ENCODE measurements at regions not wholly inside any gene's neighbourhood (a gene's known extent, or its start where the extent isn't known, plus 50 kb on each side); places are given as distances from the start of the nearest gene placed in this dataset.

GRCh38 chr11:80512491-80512890, 1071.7 kb upstream of the TENM4 start:
- Histone ChIP-seq H3K4me3 (ENCODE audit: low read length) (no peak overlapping the region), H3K9me3 (ENCODE audit: control insufficient read depth, low read length) (peaks cover 7% of the 10 kb centered on the region), H3K36me3 (ENCODE audit: control insufficient read depth, insufficient read depth, low read length, severe bottlenecking) (no peaks in the 10 kb centered on the region), H3K9ac (ENCODE audit: low read length) (no peak overlapping the region), H3K4me1 (ENCODE audit: control insufficient read depth, insufficient read depth, low read length) (no peaks in the 10 kb centered on the region), H3K27me3 (replicated peaks; ENCODE audit: control insufficient read depth, insufficient read depth, low read length) (no peaks in the 10 kb centered on the region)
- no peak for DNase-seq (ENCODE audit: low read depth)

- H3K9me3 ChIP-seq (ENCODE audit: control insufficient read depth, low read length) = peaks cover 7% of the 10 kb centered on the region
- H3K9ac ChIP-seq (ENCODE audit: low read length) = no peak overlapping the region
- no peaks in the 10 kb centered on the region for H3K27me3 ChIP-seq (replicated peaks; ENCODE audit: control insufficient read depth, insufficient read depth, low read length)
- no peak overlapping the region for H3K4me3 ChIP-seq (ENCODE audit: low read length)
- DNase-seq (ENCODE audit: low read depth) = no peak
- no peaks in the 10 kb centered on the region for H3K4me1 ChIP-seq (ENCODE audit: control insufficient read depth, insufficient read depth, low read length)
- H3K36me3 ChIP-seq (ENCODE audit: control insufficient read depth, insufficient read depth, low read length, severe bottlenecking) = no peaks in the 10 kb centered on the region
Measured at GRCh38 chr11:80505771-80506170, 1064.9 kb upstream of the TENM4 start.

GRCh38 chr11:80503990-80504389, 1063.2 kb upstream of the TENM4 start:
- Histone ChIP-seq H3K36me3 (ENCODE audit: control insufficient read depth, insufficient read depth, low read length, severe bottlenecking) (no peaks in the 10 kb centered on the region), H3K4me1 (ENCODE audit: control insufficient read depth, insufficient read depth, low read length) (no peaks in the 10 kb centered on the region), H3K9me3 (ENCODE audit: control insufficient read depth, low read length) (peaks cover 4% of the 10 kb centered on the region), H3K9ac (ENCODE audit: low read length) (no peak overlapping the region), H3K27me3 (replicated peaks; ENCODE audit: control insufficient read depth, insufficient read depth, low read length) (no peaks in the 10 kb centered on the region), H3K4me3 (ENCODE audit: low read length) (no peak overlapping the region)
- no peak for DNase-seq (ENCODE audit: low read depth)

- H3K36me3 ChIP-seq (ENCODE audit: control insufficient read depth, insufficient read depth, low read length, severe bottlenecking) = no peaks in the 10 kb centered on the region
- H3K27me3 ChIP-seq (replicated peaks; ENCODE audit: control insufficient read depth, insufficient read depth, low read length) = no peaks in the 10 kb centered on the region
- H3K4me1 ChIP-seq (ENCODE audit: control insufficient read depth, insufficient read depth, low read length) = no peaks in the 10 kb centered on the region
- no peak overlapping the region for H3K9ac ChIP-seq (ENCODE audit: low read length)
- no peaks in the 10 kb centered on the region for H3K9me3 ChIP-seq (ENCODE audit: control insufficient read depth, low read length)
- no peak for DNase-seq (ENCODE audit: low read depth)
- no peak overlapping the region for H3K4me3 ChIP-seq (ENCODE audit: low read length)
Measured at GRCh38 chr11:80502511-80502910, 1061.7 kb upstream of the TENM4 start.

- Histone ChIP-seq H3K9me3 (ENCODE audit: control insufficient read depth, low read length) (peaks cover 24% of the 10 kb centered on the region), H3K36me3 (ENCODE audit: control insufficient read depth, insufficient read depth, low read length, severe bottlenecking) (no peaks in the 10 kb centered on the region), H3K9ac (ENCODE audit: low read length) (no peak overlapping the region), H3K4me3 (ENCODE audit: low read length) (no peak overlapping the region), H3K4me1 (ENCODE audit: control insufficient read depth, insufficient read depth, low read length) (no peaks in the 10 kb centered on the region), H3K27me3 (replicated peaks; ENCODE audit: control insufficient read depth, insufficient read depth, low read length) (no peaks in the 10 kb centered on the region)
- DNase-seq (ENCODE audit: low read depth) = no peak
Measured at GRCh38 chr11:80495116-80495515, 1054.3 kb upstream of the TENM4 start.

- no peaks in the 10 kb centered on the region for H3K27me3 ChIP-seq (replicated peaks; ENCODE audit: control insufficient read depth, insufficient read depth, low read length)
- no peaks in the 10 kb centered on the region for H3K4me1 ChIP-seq (ENCODE audit: control insufficient read depth, insufficient read depth, low read length)
- no peak for DNase-seq (ENCODE audit: low read depth)
- H3K4me3 ChIP-seq (ENCODE audit: low read length) = no peak overlapping the region
- H3K9ac ChIP-seq (ENCODE audit: low read length) = no peak overlapping the region
- H3K36me3 ChIP-seq (ENCODE audit: control insufficient read depth, insufficient read depth, low read length, severe bottlenecking) = no peaks in the 10 kb centered on the region
- H3K9me3 ChIP-seq (ENCODE audit: control insufficient read depth, low read length) = peaks cover 3% of the 10 kb centered on the region
Measured at GRCh38 chr11:80487952-80488351, 1047.1 kb upstream of the TENM4 start.

- Histone ChIP-seq H3K9me3 (ENCODE audit: control insufficient read depth, low read length) (no peaks in the 10 kb centered on the region), H3K9ac (ENCODE audit: low read length) (no peak overlapping the region), H3K36me3 (ENCODE audit: control insufficient read depth, insufficient read depth, low read length, severe bottlenecking) (no peaks in the 10 kb centered on the region), H3K4me1 (ENCODE audit: control insufficient read depth, insufficient read depth, low read length) (no peaks in the 10 kb centered on the region), H3K4me3 (ENCODE audit: low read length) (no peak overlapping the region), H3K27me3 (replicated peaks; ENCODE audit: control insufficient read depth, insufficient read depth, low read length) (no peaks in the 10 kb centered on the region)
- DNase-seq (ENCODE audit: low read depth) = no peak
Measured at GRCh38 chr11:80486678-80487077, 1045.8 kb upstream of the TENM4 start.

GRCh38 chr11:80477178-80477577, 1036.3 kb upstream of the TENM4 start:
- H3K4me3 ChIP-seq (ENCODE audit: low read length) = no peak overlapping the region
- no peaks in the 10 kb centered on the region for H3K9me3 ChIP-seq (ENCODE audit: control insufficient read depth, low read length)
- no peak for DNase-seq (ENCODE audit: low read depth)
- H3K9ac ChIP-seq (ENCODE audit: low read length) = no peak overlapping the region
- H3K4me1 ChIP-seq (ENCODE audit: control insufficient read depth, insufficient read depth, low read length) = no peaks in the 10 kb centered on the region
- no peaks in the 10 kb centered on the region for H3K36me3 ChIP-seq (ENCODE audit: control insufficient read depth, insufficient read depth, low read length, severe bottlenecking)
- no peaks in the 10 kb centered on the region for H3K27me3 ChIP-seq (replicated peaks; ENCODE audit: control insufficient read depth, insufficient read depth, low read length)

GRCh38 chr11:80473562-80473961, 1032.7 kb upstream of the TENM4 start:
- DNase-seq (ENCODE audit: low read depth) = no peak
- Histone ChIP-seq H3K36me3 (ENCODE audit: control insufficient read depth, insufficient read depth, low read length, severe bottlenecking) (no peaks in the 10 kb centered on the region), H3K4me3 (ENCODE audit: low read length) (no peak overlapping the region), H3K27me3 (replicated peaks; ENCODE audit: control insufficient read depth, insufficient read depth, low read length) (no peaks in the 10 kb centered on the region), H3K4me1 (ENCODE audit: control insufficient read depth, insufficient read depth, low read length) (no peaks in the 10 kb centered on the region), H3K9ac (ENCODE audit: low read length) (no peak overlapping the region), H3K9me3 (ENCODE audit: control insufficient read depth, low read length) (no peaks in the 10 kb centered on the region)

GRCh38 chr11:80469871-80470270, 1029.0 kb upstream of the TENM4 start:
- Histone ChIP-seq H3K4me1 (ENCODE audit: control insufficient read depth, insufficient read depth, low read length) (no peaks in the 10 kb centered on the region), H3K9ac (ENCODE audit: low read length) (no peak overlapping the region)

GRCh38 chr11:80466570-80466969, 1025.7 kb upstream of the TENM4 start:
- Histone ChIP-seq H3K27me3 (replicated peaks; ENCODE audit: control insufficient read depth, insufficient read depth, low read length) (no peaks in the 10 kb centered on the region), H3K4me1 (ENCODE audit: control insufficient read depth, insufficient read depth, low read length) (no peaks in the 10 kb centered on the region), H3K4me3 (ENCODE audit: low read length) (no peak overlapping the region)

More at GRCh38 chr11:80469871-80470270, 1029.0 kb upstream of the TENM4 start:
- Histone ChIP-seq H3K4me3 (ENCODE audit: low read length) (no peak overlapping the region), H3K9me3 (ENCODE audit: control insufficient read depth, low read length) (no peaks in the 10 kb centered on the region), H3K27me3 (replicated peaks; ENCODE audit: control insufficient read depth, insufficient read depth, low read length) (no peaks in the 10 kb centered on the region), H3K36me3 (ENCODE audit: control insufficient read depth, insufficient read depth, low read length, severe bottlenecking) (no peaks in the 10 kb centered on the region)
- DNase-seq (ENCODE audit: low read depth) = no peak

GRCh38 chr11:80462211-80462610, 1021.4 kb upstream of the TENM4 start:
- H3K36me3 ChIP-seq (ENCODE audit: control insufficient read depth, insufficient read depth, low read length, severe bottlenecking) = no peaks in the 10 kb centered on the region
- H3K4me1 ChIP-seq (ENCODE audit: control insufficient read depth, insufficient read depth, low read length) = no peaks in the 10 kb centered on the region
- H3K9ac ChIP-seq (ENCODE audit: low read length) = no peak overlapping the region
- no peak overlapping the region for H3K4me3 ChIP-seq (ENCODE audit: low read length)
- H3K27me3 ChIP-seq (replicated peaks; ENCODE audit: control insufficient read depth, insufficient read depth, low read length) = no peaks in the 10 kb centered on the region
- DNase-seq (ENCODE audit: low read depth) = no peak
- H3K9me3 ChIP-seq (ENCODE audit: control insufficient read depth, low read length) = no peaks in the 10 kb centered on the region

More at GRCh38 chr11:80466570-80466969, 1025.7 kb upstream of the TENM4 start:
- no peak for DNase-seq (ENCODE audit: low read depth)
- Histone ChIP-seq H3K36me3 (ENCODE audit: control insufficient read depth, insufficient read depth, low read length, severe bottlenecking) (no peaks in the 10 kb centered on the region), H3K9me3 (ENCODE audit: control insufficient read depth, low read length) (no peaks in the 10 kb centered on the region), H3K9ac (ENCODE audit: low read length) (no peak overlapping the region)

Measured in adipocyte (in vitro differentiated cells).